Body of pancreas (tissue), 4 donors: ENCODE measurements at regions not wholly inside any gene's neighbourhood (a gene's known extent, or its start where the extent isn't known, plus 50 kb on each side); places are given as distances from the start of the nearest gene placed in this dataset.

Experiments used
- CTCF ChIP-seq, 7 experiments: fragments of 450-650 bp in 4 of 7; fragments of 200-600 bp in 3 of 7; sonication (generic) in 3 of 7; IDR thresholded peaks; one replicate each; pipeline ENCODE4 v1.5.1; 2016 to 2019; ENCODE audit warnings: antibody characterized with exemption in 7 of 7
- POLR2A ChIP-seq, 3 donors: fragments of 450-650 bp; IDR thresholded peaks; one replicate each; pipeline ENCODE4 v1.6.1; 2016; ENCODE audit warnings: antibody characterized with exemption in 3 of 3, mild to moderate bottlenecking in 2 of 3

- TF ChIP-seq CTCF (IDR thresholded peaks at IDR 0.05) (no peak), POLR2A (IDR thresholded peaks at IDR 0.05) (no peak)
Measured at GRCh38 chr1:106677721-106678120, 378.8 kb upstream of the PRMT6 start.
